ENCODE measurements at regions not wholly inside any gene's neighbourhood (a gene's known extent, or its start where the extent isn't known, plus 50 kb on each side); places are given as distances from the start of the nearest gene placed in this dataset.
A peak's percentile ranks its signal among the peaks of the same experiment; 100 is the strongest.
"Not testable (repeated sequence)": the region's sequence is repeated elsewhere in the genome, so short reads cannot be mapped to it uniquely, and the experiment has no call there.

DNA sequence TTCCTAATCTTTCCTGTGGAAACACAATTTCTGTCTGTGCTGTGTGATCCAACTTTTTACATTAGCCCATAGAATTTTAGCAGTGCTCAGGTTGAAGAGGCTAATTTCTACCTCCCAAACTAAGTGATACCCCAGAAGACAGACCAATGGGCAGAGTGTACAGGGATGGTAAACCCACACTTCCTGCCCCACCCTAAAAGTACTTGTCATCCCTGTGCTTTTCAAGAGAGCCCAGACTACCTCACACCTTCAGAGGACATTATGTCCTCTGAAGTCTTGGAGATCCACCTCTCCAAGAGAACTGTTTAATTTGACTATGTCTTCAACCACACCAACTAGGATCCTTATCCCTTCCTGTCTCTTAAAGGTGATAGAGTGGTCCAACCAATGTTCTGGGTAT, 82.0 kb upstream of the ACSL1 start:
- DNase-seq, result no peak

DNA sequence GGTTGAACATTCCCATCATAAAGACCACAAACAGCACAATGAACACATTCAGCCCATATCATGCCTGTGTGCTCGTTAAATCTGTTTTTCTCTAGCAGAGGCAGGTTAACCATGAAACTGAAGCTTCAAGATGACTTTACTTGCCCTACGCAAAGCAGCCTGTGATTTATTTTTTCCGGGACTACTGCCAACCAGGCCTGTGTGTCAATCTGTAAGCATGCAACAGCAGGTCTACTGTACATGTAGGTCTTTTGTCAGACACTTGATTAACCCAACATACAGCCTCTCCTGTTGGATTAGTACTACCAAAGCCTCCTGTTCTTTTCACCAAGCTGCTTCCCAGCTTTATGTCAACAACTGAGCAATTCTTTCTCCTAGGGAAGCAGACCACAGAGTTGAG, 85.5 kb upstream of the ACSL1 start:
- DNase-seq, result peak; percentile 25

DNA sequence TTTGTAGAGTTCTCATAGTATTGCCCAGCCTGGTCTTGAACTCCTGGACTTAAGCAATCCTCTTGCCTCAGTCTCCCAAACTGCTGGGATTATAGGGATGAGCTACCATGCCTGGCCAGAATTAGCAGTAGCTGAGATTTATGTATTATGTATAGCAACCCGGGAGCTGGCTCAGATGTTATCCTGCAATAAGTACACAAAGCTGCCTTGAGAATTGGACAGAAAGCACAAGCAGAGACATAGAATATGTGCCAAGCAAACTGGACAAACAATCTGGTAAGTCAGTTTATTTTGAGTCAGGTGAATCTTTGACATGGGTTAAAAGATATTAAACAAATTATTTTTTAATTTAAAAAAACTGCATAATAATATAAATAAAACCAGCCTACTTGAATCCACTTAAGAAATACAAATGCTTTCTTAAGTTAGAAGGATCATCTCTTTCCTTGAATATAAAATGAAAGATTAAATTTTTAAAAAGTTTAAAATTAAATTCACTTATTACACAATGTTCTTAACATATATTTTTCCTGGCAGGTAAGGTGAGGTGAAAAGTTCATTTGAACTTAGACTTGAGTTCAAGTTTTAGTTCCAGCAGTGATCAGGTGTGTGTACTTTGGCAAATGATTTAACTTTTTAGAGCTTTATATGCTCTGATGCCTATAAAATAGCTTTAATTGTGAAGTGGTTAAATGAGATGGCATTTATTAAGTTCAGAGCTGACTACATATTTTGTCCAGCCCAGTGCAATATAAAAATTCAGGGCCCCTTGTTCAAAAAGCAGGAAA, 87.8 kb upstream of the ACSL1 start:
- no peak for DNase-seq

DNA sequence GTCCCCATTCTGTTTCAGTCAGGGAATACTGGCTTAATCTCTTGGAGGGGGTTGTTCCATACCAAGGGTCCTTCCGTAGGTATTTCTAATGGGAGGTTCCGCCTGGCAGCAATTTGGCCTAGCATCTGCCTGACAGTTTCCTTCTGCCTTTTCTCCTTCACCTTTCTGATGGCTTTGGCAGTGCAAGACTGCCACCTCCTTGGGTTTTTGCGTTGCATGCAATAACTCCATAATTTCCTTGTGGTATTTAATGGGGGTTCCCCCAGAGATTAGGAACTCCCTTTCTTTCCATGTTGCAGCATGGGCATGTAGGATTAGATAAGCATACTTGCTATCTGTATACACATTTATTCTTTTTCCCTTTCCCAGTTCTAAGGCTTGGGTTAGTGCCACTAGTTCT, 93.0 kb upstream of the ACSL1 start:
- not testable (repeated sequence) for DNase-seq

DNA sequence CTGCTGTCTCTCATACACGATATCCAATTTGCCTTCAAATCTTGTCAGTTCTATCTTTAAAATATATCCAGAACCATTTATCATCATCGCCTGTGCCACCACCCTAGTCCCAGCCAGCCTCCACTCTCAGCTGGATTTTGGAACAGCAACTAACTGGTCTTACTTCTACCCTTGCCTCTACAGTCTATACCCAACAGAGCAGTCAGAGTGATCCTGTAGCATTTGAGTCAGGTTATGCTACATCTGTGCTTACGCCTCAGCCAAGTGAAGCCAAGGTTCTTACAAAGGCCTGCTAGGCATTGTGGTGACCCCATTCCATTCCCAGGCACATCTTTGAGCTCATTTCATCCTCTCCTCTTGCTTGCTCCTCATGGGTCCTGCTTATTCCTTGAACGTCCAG, 95.7 kb upstream of the ACSL1 start:
- DNase-seq, result no peak

DNA sequence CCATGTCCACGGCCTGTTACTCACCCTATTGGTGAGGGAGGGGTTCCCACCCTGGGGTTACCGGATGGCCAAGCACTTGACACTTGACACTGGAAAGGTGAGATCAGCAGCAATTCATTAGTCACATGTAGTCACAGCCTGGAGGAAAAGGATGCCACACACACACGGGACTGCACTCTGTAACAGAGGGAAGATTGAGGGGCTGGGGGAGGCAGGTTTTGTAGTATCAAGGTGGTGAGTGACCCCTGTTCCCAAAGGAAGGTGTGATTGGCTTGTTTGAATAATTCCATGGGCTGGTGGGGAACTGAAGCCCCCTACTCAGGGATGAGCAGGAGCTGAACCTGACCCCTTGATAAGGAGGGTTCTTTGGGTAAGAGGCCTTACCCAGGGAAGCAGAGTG, 96.0 kb upstream of the HELT start:
- DNase-seq, result no peak

DNA sequence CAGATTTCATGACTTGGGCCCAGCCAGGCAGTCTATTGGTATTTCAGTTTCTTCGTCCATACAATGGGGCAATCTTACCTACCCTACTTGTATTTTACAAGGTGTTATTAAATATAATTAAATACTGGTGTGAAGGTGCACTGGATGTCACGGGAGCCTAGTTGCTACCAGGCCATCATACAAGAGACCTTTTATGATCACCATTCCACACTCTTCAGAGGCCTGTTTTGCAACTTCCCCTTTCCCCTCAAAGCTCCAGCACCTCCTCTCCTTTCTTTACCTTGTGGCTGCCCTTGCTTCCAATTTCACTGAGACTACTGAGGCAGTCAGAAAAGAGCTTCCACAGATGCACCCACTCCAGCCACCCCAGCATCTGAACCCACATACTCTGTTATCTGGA, 93.8 kb upstream of the HELT start:
- no peak for DNase-seq

DNA sequence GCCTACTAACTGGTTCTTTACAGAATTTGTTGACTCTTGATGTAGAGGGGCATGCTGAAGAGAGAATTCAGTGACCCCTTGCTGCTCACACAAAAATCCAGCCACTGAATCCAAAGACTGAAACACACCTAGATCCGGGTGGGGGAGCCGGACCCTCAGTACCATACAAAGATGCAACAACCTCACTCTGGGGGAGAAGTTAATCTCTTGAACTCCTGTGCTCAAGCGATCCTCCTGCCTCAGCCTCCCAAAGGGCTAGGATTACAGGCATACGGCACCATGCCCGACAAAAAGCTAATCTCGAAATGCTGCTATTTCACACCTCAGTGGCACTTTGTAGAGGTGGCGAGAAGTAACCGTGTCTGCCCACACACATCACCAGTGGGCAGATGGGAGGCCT, 88.8 kb upstream of the HELT start:
- no peak for DNase-seq

DNA sequence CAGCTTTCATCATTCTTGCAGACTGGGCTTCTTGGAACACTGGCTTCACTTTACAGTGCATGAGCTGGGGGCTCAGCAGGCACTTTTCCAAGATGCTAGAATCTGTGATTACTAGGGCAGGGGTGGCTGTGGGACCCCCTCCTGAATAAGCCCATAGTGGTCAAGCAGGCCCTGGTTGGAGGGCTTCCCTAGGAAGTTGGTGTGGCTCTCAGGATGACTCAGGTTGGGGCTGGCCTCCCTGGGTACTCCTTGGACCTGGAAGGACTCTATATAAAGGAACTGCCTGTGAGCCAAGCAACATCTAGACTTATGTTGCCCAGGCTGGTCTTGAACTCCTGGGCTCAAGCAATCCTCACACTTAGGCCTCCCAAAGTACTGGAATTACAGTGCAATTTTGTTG, 88.3 kb upstream of the HELT start:
- DNase-seq, result no peak

DNA sequence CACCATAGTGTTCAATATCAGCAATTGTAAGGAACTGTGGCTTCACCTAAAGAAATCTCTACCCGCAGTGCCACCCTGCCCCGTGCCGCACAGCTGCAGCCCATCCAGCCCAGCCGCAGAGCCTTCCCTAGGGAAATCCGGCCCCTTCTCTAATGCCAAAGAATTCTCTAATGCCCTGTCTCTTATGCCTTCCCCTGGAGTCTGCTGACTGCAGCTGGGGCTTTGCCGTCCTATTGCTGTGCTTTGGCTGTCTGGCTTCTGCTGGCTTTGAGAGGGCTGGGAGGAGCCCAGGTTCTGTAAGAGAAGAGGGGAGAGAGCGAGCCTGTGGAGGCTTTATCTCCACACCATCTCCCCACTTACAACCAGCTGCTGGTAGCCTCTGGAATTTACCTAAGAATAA, 85.9 kb upstream of the HELT start:
- peak; percentile 28 for DNase-seq

DNA sequence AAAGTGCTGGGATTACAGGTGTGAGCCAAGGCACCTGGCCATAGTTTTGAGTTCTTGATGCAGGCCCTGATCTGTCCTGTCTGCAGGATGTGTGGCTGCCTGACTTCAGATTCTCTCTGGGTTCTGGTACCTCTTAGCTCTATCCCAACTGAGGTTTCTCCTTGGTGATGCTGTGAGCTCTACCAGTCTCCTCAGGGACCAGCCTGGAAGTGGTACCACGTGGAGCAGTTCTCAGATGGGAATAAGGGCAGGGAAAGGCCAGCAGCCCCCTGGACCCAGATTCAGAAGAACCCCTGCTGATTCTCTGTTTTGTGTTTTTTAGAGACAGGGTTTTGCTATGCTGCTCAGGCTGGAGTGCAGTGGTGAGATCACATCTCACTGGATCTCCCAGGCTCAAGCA, 85.0 kb upstream of the HELT start:
- DNase-seq, result no peak

DNA sequence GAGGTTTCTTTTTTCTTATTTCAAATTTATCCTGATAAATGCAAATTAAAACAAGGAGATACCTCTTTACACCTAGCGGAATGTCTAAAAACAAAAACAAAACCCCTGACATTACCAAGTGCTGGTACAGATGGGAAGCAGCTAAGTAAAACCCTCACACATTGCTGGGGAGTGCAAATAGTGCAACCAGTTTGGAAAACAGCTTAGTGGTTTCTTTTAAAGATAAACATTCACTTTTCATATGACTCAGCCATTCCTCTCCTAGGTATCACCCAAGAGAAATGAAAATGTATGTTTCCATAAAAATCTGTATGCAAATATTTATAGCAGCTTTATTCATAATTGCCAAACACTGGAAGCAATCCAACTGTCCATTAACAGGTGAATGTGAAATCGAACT, 84.1 kb upstream of the HELT start:
- no peak for DNase-seq

DNA sequence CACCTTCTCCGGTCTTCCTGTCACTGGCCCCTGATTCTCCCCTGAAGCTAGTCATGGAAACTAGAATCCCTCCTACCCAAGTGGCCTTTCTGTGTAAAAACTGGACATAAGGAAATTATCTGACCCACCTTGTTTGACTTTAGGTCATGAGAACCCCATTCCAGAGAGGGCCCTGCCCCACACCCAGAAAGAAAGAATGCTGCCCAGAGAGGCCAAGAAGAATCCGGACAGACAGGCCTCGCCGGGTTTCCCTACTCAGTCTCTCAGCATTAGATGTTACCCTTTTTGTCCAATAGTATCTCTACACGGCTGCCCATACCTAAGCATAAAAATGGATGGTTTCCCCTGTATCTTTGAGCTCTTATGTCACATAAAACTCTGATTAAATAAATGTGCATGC, 83.3 kb upstream of the HELT start:
- DNase-seq, result no peak

DNA sequence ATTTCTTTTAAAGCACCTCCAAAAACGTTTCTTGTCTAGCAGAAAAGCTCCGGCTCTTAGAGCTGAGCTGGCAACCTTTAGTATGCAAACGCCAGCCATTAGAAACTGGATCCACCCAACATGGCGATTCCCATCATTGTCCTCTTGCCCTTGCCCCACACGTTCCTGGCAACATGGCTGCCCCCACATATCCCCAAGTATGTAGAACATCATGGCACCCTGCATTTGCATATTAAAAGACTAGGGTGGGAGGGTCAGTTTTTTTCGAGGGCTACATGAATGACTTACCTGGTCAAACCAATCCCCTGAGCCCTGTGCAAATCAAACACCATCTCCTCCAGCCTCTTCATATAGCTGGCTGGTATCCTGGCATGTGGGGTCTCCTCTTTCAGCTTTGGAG, 82.2 kb upstream of the HELT start:
- no peak for DNase-seq

DNA sequence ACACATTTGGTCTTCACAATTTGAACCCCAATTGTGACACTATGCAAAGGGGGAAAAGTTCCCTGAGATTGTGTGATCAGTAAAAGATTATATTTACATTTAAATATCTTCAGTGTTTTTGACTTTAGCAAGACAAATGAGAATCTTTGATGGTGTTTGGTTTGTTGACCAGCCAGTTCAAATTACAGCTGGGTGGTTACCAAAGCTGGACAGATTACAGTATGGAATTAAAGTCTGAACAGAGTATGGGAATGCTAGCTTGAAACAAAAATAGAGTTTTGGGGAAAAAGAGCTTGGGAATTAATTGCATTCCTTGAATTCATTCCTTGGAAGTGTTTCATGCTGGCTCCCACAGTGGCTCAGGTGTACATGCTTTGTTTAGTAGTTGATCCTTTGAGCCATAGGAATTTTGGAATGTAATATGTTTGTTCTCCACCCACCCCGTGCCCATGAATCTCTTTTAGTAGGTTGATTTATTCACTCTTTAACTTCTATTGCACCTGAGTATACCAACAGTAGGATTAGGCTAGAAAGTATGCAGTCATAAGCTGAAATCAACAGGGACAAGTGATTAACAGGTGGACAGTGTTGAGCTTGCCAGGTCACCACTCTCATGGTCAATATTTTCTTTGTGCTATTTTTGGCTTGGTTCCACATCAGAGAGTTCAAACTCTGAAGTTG, 81.1 kb upstream of the HELT start:
- DNase-seq, result no peak

DNA sequence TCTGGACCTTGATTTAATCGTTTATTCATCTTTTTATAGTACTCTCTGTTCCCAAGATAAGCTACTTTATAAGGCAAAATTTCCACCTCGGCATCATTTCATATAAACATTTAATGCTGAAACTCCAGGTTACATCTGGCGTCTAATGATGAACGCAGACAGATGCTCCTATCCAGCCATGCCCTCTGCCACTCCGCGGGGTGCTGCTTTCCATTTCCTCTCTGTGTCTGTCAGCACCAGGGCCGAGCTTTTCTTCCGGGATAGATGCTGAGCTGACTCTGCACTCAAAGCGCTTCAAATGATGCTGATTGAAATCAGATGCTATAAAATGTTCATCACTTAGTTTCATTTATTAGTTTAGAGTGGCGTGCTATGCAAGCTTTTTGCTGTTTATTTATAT, 80.5 kb upstream of the HELT start:
- peak; percentile 18 for DNase-seq

DNA sequence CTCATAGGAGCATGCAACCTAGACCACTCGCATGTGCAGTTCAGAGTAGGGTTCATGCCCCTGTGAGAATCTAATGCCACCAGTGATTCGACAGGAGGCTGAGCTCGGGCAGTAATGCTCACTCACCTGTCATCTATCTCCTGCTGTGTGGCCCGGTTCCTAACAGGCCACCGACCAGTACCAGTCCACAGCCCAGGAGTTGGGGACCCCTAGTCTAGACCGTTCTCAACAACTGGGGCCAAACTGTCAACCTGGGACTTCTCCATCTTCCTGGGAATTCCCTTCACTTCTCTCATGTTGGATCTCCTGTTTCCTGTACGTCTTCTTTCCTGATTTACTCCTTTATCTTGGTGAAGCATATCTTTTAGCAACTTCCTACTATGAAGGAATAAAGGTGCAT, 79.4 kb upstream of the HELT start:
- no peak for DNase-seq

DNA sequence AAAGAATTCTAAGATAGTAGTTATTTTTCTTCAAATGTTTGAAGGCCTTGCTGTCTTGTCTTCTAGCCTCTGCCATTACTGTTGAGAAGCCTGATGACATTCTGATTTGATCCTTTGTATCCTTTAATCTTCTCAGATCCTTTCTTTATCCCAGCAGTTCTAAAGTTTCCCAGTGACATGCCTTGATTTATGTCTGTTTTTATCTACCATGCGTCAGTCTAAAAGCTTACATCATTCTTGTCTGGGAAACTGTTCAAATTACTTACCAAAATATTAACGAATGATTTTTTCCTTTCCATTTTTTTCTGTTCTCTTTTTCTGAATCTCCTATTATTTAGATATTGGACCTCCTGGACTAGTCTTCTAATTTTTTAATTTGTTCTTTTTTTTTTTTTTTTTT, 78.3 kb upstream of the HELT start:
- DNase-seq, result no peak

DNA sequence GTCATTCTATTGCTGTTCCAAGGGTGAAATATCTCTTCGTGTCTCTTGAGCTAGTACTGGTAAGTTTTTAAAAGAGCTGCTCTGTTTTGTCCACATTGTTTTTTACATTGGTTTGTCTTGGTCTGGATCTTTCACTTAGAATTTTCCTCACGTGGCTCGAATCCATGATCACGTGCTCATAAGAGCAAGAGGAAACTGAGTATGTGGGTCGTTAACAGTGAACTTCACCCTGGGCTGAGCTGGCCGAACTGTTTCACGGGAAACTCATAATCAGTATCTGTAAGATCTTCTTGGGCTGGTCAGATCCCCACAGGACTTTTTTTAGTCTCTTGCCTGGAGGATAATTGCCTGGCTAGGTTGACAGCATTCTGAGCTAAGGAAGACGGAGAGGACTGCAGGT, 77.8 kb upstream of the HELT start:
- DNase-seq, result no peak

DNA sequence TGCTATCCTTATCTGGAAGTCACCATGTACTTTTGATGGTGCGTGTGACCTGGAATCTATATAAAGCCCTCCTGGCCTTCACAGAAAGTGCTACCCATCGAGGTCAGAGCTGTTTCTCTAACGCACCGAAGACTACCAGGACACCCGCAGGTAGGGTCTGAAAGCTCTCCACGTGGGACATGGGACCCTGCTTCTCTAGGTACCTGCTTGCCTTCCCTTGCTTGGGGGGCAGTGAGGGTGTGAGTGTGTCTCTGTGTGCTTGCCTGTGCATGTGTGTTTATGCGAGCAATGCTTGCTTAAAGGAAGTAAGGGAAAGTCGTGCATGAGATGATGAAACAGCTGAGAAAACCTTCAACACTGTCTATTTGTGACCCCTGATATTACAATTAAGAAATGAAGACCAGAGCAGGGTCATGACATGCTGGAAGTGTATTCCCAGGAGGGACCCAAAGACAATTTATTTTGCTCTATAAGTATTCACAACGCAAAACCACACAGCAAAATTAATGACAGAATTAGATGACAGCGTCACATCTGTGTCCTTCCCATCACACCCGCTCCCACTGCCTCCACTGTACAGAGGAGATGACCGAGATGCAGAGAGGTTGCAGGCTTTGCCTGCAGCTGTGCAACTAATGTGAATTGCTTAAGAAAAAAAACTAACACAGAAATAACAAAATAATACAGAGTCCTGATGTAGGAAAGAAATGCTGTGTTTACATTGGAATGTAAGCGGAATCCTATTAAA, 76.4 kb upstream of the HELT start:
- no peak for DNase-seq

DNA sequence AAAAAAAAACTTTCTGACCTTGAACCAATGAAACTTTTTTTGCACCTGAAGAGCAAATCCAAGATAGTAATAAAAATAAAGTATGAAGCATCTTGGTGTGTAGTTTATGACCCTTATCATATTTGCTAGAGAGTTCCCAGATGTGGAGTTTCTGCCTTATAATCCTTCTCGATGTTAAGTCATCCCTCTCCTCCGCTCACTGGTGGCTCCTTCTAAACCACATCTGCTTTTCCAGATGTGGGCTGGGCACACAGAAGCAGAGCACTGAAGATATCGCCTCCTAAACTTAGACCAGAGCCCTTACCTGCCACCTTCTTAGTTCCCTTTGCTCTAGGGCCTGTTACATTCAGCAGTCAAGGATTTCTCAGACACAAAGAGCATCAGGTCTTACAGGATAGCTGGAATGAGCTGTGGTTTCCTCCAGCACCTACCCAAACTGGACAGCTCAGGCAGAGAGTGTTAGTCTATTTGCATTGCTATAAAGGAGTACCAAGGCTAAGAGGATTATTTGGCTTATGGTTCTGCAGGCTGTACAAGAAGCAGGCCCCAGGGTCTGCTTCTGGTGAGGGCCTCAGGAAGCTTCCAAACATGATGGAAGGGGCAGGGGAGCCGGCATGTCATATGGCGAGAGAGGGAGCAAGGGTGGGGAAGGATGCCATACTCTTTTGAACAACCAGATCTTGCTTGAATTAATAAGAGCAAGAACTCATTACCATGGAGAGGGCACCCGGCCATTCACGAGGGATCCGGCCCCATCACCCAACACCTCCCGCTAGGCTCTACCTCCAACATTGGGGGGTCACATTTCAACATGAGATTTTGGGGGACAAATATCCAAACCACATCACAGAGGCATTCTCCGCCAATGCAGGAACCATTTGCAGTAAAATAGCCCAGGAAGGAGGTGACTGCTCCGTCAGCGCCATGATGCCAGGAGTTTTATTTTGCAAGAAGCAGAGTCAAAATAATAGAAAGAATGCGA, 75.6 kb upstream of the HELT start:
- no peak for DNase-seq

DNA sequence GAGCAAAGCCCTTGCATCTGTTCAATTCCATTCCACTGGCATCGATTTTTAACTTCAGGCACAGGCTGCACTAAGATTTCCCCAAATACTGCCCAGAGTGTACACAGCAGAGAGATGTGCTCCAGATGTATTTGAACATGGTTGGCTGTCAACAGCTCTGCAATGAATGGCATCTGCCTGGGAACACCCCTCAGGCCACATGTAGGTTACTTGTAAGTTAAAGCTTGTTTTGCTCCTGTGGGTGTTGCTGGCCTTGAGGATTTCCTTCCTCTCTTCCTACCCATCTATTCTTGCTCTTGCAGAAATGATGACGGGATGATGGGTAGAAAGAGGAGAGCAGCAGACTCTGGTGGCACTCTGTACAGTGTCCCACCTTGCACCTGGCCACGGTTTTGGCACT, 69.3 kb upstream of the HELT start:
- DNase-seq, result no peak

All from NCI-H2171 (cell line).